K562 (cell line): ENCODE measurements at regions not wholly inside any gene's neighbourhood (a gene's known extent, or its start where the extent isn't known, plus 50 kb on each side); places are given as distances from the start of the nearest gene placed in this dataset.

Experiments used
- ATAC-seq: fragments of 200-7000 bp; cut with Tn5 transposase; 3 replicates; pipeline ENCODE4 v1.9.1; 2020; ENCODE audit warnings: moderate library complexity
- BruUV-seq: library from RNA; stranded (reverse); fragments of 400-500 nt; replicated peaks from 2 replicates; lab custom pipeline; 2021; lab: Mats Ljungman, UMichigan
- CTCF ChIA-PET: fragments of 300-600 bp; formaldehyde crosslinking; extraction: SDS; loops from one replicate; lab custom pipeline; 2021; ENCODE audit warnings: low intra/inter-chr PET ratio; lab: Yijun Ruan, JAX
- POLR2A ChIA-PET: fragments of 300-600, 350-650 bp; sonication (Branson Sonifier 250); formaldehyde crosslinking; extraction: SDS; loops from one replicate; lab custom pipeline; 2021; ENCODE audit warnings: antibody characterized with exemption, inconsistent platforms; lab: Yijun Ruan, JAX
- DNase-seq, 4 experiments: peaks; one replicate each; pipeline versions ENCODE4 v3.0.0 to v3.0.0-alpha.2; 2011 to 2018; ENCODE audit warnings: low spot score in 3 of 4, mixed read lengths in 3 of 4; ENCODE audit errors: extremely low read depth in 1 of 4
- FAIRE-seq: peaks from 2 replicates; lab custom pipeline; 2011; peaks lifted over from hg19 to GRCh38; lab: Jason Lieb, UNC
- H2AFZ ChIP-seq: 2 replicates; pipeline ENCODE4 v1.6.0; 2011; ENCODE audit warnings: low read depth, low read length, control low read depth, inconsistent platforms
- H3K27ac ChIP-seq: fragments of 200-600 bp; 3 replicates; pipeline ENCODE4 v1.8.0; 2011; ENCODE audit warnings: low read depth, mild to moderate bottlenecking, control low read depth, inconsistent platforms, low read length, moderate library complexity, mixed read lengths; ENCODE audit errors: extremely low read depth
- H3K27me3 ChIP-seq, 2 experiments: fragments of 300-600 bp in 1 of 2; 2 replicates in 1 of 2; 3 replicates in 1 of 2; pipeline versions ENCODE4 v1.6.0 to v1.8.0; 2011; ENCODE audit warnings: inconsistent platforms in 2 of 2, low read length in 2 of 2, mild to moderate bottlenecking in 1 of 2, mixed read lengths in 1 of 2, moderate library complexity in 1 of 2; ENCODE audit not compliant: control insufficient read depth in 2 of 2, insufficient read depth in 2 of 2
- H3K36me3 ChIP-seq: fragments of 300-600 bp; 3 replicates; pipeline ENCODE4 v1.8.0; 2011; ENCODE audit warnings: mild to moderate bottlenecking, low read length, inconsistent platforms; ENCODE audit not compliant: control insufficient read depth, insufficient read depth
- H3K4me1 ChIP-seq, 2 experiments: fragments of 200-600 bp in 1 of 2; replicated peaks in 1 of 2; 2 replicates in 1 of 2; 3 replicates in 1 of 2; pipeline versions ENCODE4 v1.5.1 to v1.8.0; 2011; ENCODE audit warnings: inconsistent platforms in 2 of 2, low read length in 2 of 2, mild to moderate bottlenecking in 1 of 2, mixed read lengths in 1 of 2, moderate library complexity in 1 of 2; ENCODE audit not compliant: control insufficient read depth in 2 of 2, insufficient read depth in 2 of 2
- H3K4me2 ChIP-seq: 2 replicates; pipeline ENCODE4 v1.6.1; 2011; ENCODE audit warnings: low read length, control low read depth, inconsistent platforms, mixed read lengths; ENCODE audit not compliant: insufficient read depth
- H3K4me3 ChIP-seq: fragments of 200-600 bp; sonication (generic), shearing (Covaris generic); 2 replicates; pipeline ENCODE4 v1.5.1; 2016; ENCODE audit warnings: control low read depth, inconsistent platforms
- H3K79me2 ChIP-seq: fragments of 200-600 bp; 3 replicates; pipeline ENCODE4 v1.8.0; 2011; ENCODE audit warnings: low read length, inconsistent platforms; ENCODE audit not compliant: control insufficient read depth, insufficient read depth
- H3K9ac ChIP-seq, 2 experiments: 2 replicates each; pipeline versions ENCODE4 v1.6.0 to v1.6.1; 2011; ENCODE audit warnings: low read depth in 2 of 2, low read length in 2 of 2, control low read depth in 1 of 2, inconsistent platforms in 1 of 2, mild to moderate bottlenecking in 1 of 2, mixed read lengths in 1 of 2; ENCODE audit not compliant: insufficient read depth in 1 of 2
- H3K9me1 ChIP-seq: one replicate; pipeline ENCODE4 v1.6.0; 2011; ENCODE audit warnings: inconsistent platforms, mild to moderate bottlenecking, low read length, moderate library complexity; ENCODE audit not compliant: control insufficient read depth, insufficient read depth
- H3K9me3 ChIP-seq: replicated peaks from 2 replicates; pipeline ENCODE4 v1.5.1; 2011; ENCODE audit warnings: low read depth, low read length, inconsistent platforms; ENCODE audit not compliant: control insufficient read depth, insufficient read depth
- H4K20me1 ChIP-seq: replicated peaks from 2 replicates; pipeline ENCODE4 v1.6.1; 2011; ENCODE audit warnings: low read length, inconsistent platforms, mixed read lengths; ENCODE audit not compliant: control insufficient read depth, insufficient read depth
- ARID2 ChIP-seq: fragments of 450-650 bp; IDR thresholded peaks from 2 replicates; pipeline ENCODE4 v1.6.1; 2017; ENCODE audit warnings: antibody characterized with exemption, mild to moderate bottlenecking
- ASH1L ChIP-seq: fragments of 450-650 bp; IDR thresholded peaks from 2 replicates; pipeline ENCODE4 v1.6.1; 2018; ENCODE audit warnings: borderline replicate concordance, mild to moderate bottlenecking, low read depth; ENCODE audit not compliant: partially characterized antibody
- CBX8 ChIP-seq: fragments of 200-600 bp; sonication (generic); IDR thresholded peaks from 2 replicates; pipeline ENCODE4 v1.6.1; 2012; ENCODE audit warnings: borderline replicate concordance, mixed run types, low read depth, mild to moderate bottlenecking, moderate library complexity, mixed read lengths, low read length, control low read depth, inconsistent platforms; ENCODE audit not compliant: poor library complexity, severe bottlenecking; ENCODE audit errors: extremely low read depth
- CREM ChIP-seq: IDR thresholded peaks from 2 replicates; pipeline ENCODE4 v1.6.1; 2014; ENCODE audit warnings: antibody characterized with exemption, low read depth
- NFYB ChIP-seq: IDR thresholded peaks from 2 replicates; pipeline ENCODE4 v1.6.1; 2011; ENCODE audit warnings: mild to moderate bottlenecking, moderate library complexity; ENCODE audit not compliant: insufficient read length; ENCODE audit errors: extremely low read depth
- RBM14 ChIP-seq: fragments of 200-400 bp; formaldehyde crosslinking; IDR thresholded peaks from 2 replicates; pipeline ENCODE4 v1.6.1; 2018; ENCODE audit warnings: low read depth, mild to moderate bottlenecking, low read length, moderate library complexity, borderline replicate concordance; ENCODE audit not compliant: insufficient read depth
- SP2 ChIP-seq: IDR thresholded peaks from 2 replicates; pipeline ENCODE4 v1.6.1; 2011; ENCODE audit warnings: mild to moderate bottlenecking, low read depth, low read length, moderate library complexity; ENCODE audit not compliant: poor library complexity, severe bottlenecking; ENCODE audit errors: extremely low read depth
- ZNF76 ChIP-seq: fragments of 250-450 bp; sonication (Bioruptor Pico); IDR thresholded peaks from 2 replicates; pipeline ENCODE4 v1.4.0; 2020; ENCODE audit warnings: mild to moderate bottlenecking, moderate library complexity, borderline replicate concordance
- ZNF764 ChIP-seq: fragments of 250-450 bp; sonication (Bioruptor Pico); IDR thresholded peaks from 2 replicates; pipeline ENCODE4 v1.4.0; 2020; ENCODE audit warnings: low read depth, mild to moderate bottlenecking, moderate library complexity
- WGBS: fragments of 100-300 bp; shearing (Covaris generic); methylation state at CpG from one replicate; pipeline ENCODE4 v1.1.6; 2016; ENCODE audit warnings: low coverage, mixed read lengths; ENCODE audit not compliant: insufficient coverage; ENCODE audit errors: missing lambda C conversion rate; 5-methylcytosine and 5-hydroxymethylcytosine counted together
- in situ Hi-C: fragments of 300-500 bp; cut with MboI; formaldehyde crosslinking; loops from 4 replicates; pipeline ENCODE4 v1.15.0; 2018; ENCODE audit warnings: inconsistent platforms, mixed read lengths
- intact Hi-C: fragments of 100-400 bp; cut with micrococcal nuclease; formaldehyde crosslinking; loops from 2 replicates; pipeline ENCODE4 v1.14.2; 2022
- TF ChIP-seq, protein P1 (sequence below): conservative IDR thresholded peaks from 2 replicates; pipeline ENCODE4 v1.6.1; 2011; ENCODE audit warnings: low read depth, mild to moderate bottlenecking, low read length; ENCODE audit not compliant: control insufficient read depth

DNA sequence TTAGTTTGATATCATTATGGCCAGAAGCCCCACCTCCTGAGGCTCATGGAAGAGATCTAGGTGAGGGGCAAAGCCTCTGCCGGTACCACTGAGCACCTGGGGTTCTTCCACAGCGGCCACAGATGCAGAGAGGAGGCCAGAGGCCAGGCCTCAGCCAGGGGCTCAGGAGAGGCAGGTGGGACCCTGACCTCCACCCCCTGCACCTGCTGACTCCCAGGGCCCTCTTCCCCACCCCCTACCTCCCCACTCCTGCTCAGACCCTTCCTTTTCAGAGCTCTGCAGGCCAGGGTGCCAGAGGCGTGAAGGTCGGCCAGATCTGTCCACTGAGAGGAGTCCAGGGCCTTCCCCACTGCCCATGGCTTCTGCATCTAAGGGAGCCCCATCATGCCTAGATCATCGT, 178.7 kb upstream of the PPP2R2D start (continued):
- no peak for TF ChIP-seq ZNF76

DNA sequence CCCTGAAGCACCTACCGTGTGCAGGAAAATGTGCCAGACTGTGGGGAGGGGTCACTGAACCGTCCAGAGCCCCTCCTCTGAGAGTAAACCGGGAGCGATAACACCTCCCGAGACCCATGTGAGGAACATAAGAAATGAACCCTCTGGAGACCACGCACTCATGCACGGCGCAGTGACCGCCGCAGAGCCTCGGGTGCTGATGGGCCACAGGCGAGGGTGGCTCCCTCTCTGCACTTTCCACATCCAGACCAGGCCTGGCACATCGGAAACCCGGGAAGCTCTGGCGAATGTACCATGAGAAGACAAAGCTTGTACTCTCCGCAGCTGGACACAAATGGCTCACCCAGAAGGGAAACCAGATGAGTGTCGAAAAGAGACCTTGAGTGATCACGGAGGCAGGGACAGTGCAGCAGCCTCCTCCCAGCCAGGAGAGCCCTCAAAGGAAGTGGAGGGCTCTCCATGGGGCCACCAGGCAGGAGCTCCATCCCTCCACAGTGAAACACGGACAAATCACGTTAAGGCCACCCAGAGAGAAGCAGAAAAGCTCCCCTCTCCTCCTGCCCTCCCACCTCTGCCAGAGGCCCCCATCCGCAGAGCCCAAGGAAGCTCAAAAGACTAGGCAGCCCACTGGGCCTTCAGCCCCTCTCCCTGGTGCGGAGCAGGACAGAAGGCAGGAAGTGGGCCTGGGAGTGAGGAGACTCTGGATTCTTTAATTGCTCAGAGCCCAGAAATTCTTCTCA, 178.1 kb upstream of the PPP2R2D start:
- Histone ChIP-seq H3K27me3 (peaks cover 3 to 49% of the 10 kb centered on the region in 2 experiments; a peak in 3 of 5 replicates), H3K4me1 (no peaks in the 10 kb centered on the region), H4K20me1 (no peaks in the 10 kb centered on the region), H3K36me3 (no peaks in the 10 kb centered on the region), H3K27ac (no peak overlapping the region), H3K9me1 (no peaks in the 10 kb centered on the region), H3K79me2 (no peaks in the 10 kb centered on the region), H3K4me2 (no peak overlapping the region), H2AFZ (no peak overlapping the region), H3K9me3 (no peaks in the 10 kb centered on the region), H3K4me3 (no peak overlapping the region), H3K9ac (no peak overlapping the region)
- BruUV-seq: no TSS peak
- intact Hi-C loops (no loop called here), in situ Hi-C loops (no loop called here)
- ATAC-seq (no peak), DNase-seq (no peak), FAIRE-seq (no peak)
- POLR2A ChIA-PET: interaction anchor here (0.6 kb wide), 1 partner anchor 12 kb away, joined by 3 read pairs; no protein-coding TSS in a partner anchor
- under 1% methylated on average over 20 of the region's 22 CpGs for WGBS
- CTCF ChIA-PET: no interaction called here
- TF ChIP-seq RBM14 (no peak), NFYB (no peak), ASH1L (no peak), CREM (no peak), CBX8 (no peak), SP2 (no peak), ARID2 (no peak), ZNF764 (CRISPR knock-in tag) (no peak)
- TF ChIP-seq, protein P1, sequence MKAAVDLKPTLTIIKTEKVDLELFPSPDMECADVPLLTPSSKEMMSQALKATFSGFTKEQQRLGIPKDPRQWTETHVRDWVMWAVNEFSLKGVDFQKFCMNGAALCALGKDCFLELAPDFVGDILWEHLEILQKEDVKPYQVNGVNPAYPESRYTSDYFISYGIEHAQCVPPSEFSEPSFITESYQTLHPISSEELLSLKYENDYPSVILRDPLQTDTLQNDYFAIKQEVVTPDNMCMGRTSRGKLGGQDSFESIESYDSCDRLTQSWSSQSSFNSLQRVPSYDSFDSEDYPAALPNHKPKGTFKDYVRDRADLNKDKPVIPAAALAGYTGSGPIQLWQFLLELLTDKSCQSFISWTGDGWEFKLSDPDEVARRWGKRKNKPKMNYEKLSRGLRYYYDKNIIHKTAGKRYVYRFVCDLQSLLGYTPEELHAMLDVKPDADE: no peak
